Panc1 (cell line): ENCODE measurements at regions not wholly inside any gene's neighbourhood (a gene's known extent, or its start where the extent isn't known, plus 50 kb on each side); places are given as distances from the start of the nearest gene placed in this dataset.

Experiments used
- ATAC-seq: fragments of 200-7000 bp; cut with Tn5 transposase; 2 replicates; pipeline ENCODE4 v1.9.1; 2020; ENCODE audit warnings: mild to moderate bottlenecking, moderate library complexity
- BruUV-seq: library from RNA; stranded (reverse); fragments of 400-500 nt; replicated peaks from 2 replicates; lab custom pipeline; 2021; lab: Mats Ljungman, UMichigan
- CTCF ChIA-PET: fragments of 300-600 bp; sonication (Branson Sonifier 250); formaldehyde crosslinking; loops from one replicate; lab custom pipeline; 2022; ENCODE audit warnings: antibody characterized with exemption; lab: Charles Lee
- POLR2A ChIA-PET: fragments of 300-600 bp; sonication (Branson Sonifier 250); formaldehyde crosslinking; loops from one replicate; lab custom pipeline; 2022; ENCODE audit warnings: antibody characterized with exemption; lab: Charles Lee
- DNase-seq: peaks from one replicate; pipeline ENCODE4 v3.0.0-alpha.2; 2010; ENCODE audit warnings: low read depth, low spot score
- H3K27ac ChIP-seq: 2 replicates; pipeline ENCODE4 v1.5.1; 2011; ENCODE audit warnings: mild to moderate bottlenecking, low read length, inconsistent platforms
- H3K27me3 ChIP-seq: fragments of 200-500 bp; sonication (Bioruptor generic); 2 replicates; pipeline ENCODE4 v1.6.0; 2014; ENCODE audit warnings: low read length, inconsistent platforms; ENCODE audit not compliant: control insufficient read depth, insufficient read depth
- H3K36me3 ChIP-seq: fragments of 200-500 bp; sonication (Bioruptor generic); 2 replicates; pipeline ENCODE4 v1.5.1; 2014; ENCODE audit warnings: inconsistent platforms, mild to moderate bottlenecking, low read length, moderate library complexity; ENCODE audit not compliant: control insufficient read depth, insufficient read depth
- H3K4me1 ChIP-seq: 2 replicates; pipeline ENCODE4 v1.5.1; 2011; ENCODE audit warnings: inconsistent platforms, mild to moderate bottlenecking, low read length, moderate library complexity; ENCODE audit not compliant: control insufficient read depth, insufficient read depth
- H3K4me3 ChIP-seq, 2 experiments: 2 replicates each; pipeline ENCODE4 v1.5.1; 2011 to 2012; ENCODE audit warnings: low read depth in 2 of 2, low read length in 2 of 2, mild to moderate bottlenecking in 2 of 2, inconsistent platforms in 1 of 2, moderate library complexity in 1 of 2
- H3K9me3 ChIP-seq: fragments of 200-500 bp; sonication (Bioruptor generic); 2 replicates; pipeline ENCODE4 v1.5.1; 2014; ENCODE audit warnings: low read depth, mild to moderate bottlenecking, inconsistent platforms, low read length, moderate library complexity; ENCODE audit not compliant: control insufficient read depth, insufficient read depth
- POLR2AphosphoS5 ChIP-seq: IDR thresholded peaks from 2 replicates; pipeline ENCODE4 v1.6.1; 2012; ENCODE audit warnings: mild to moderate bottlenecking, low read depth, low read length, moderate library complexity
- SIN3A ChIP-seq: IDR thresholded peaks from 2 replicates; pipeline ENCODE4 v1.6.1; 2012; ENCODE audit warnings: low read depth, mild to moderate bottlenecking, low read length, moderate library complexity, borderline replicate concordance; ENCODE audit not compliant: insufficient read depth
- TCF7L2 ChIP-seq: IDR thresholded peaks from 2 replicates; pipeline ENCODE4 v1.6.1; 2011; ENCODE audit warnings: mild to moderate bottlenecking, low read depth, low read length, inconsistent platforms
- in situ Hi-C: cut with HindIII; loops from 2 replicates; pipeline ENCODE4 v1.10.0; 2016; ENCODE audit warnings: low sequenced_read_pairs, low pct_unique_long_range_greater_than_20kb
- intact Hi-C: fragments of 100-400 bp; cut with micrococcal nuclease; formaldehyde crosslinking; loops from one replicate; pipeline ENCODE4 v1.10.0; 2022; ENCODE audit not compliant: unreplicated experiment
- TF ChIP-seq, protein P1 (sequence below): fragments of 450-650 bp; IDR thresholded peaks from 2 replicates; pipeline ENCODE4 v1.5.1; 2017; ENCODE audit warnings: mild to moderate bottlenecking
- TF ChIP-seq, protein P2 (sequence below), 2 experiments: IDR thresholded peaks; 2 replicates each; pipeline ENCODE4 v1.6.1; 2011 to 2012; ENCODE audit warnings: low read depth in 2 of 2, control low read depth in 1 of 2, low read length in 1 of 2, mild to moderate bottlenecking in 1 of 2, moderate library complexity in 1 of 2; ENCODE audit not compliant: insufficient read depth in 1 of 2

DNA sequence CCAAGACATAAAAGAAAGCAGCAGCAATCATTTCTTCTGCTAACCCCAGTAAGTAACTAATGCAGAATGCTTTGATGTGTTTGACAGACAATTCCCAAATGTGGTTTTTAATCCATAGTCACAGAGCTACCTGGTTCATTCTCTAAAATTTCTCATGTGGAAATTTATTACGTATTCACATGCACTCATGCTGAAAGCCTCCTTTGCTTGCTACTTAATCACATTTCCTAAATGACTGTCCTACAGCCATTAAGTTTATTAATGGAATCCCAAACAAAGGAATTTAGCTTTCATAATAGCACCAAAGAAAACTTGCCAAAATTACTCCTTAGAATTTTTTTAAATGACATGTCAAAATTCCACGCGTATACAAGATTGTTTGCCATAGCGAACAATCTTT is 68.6 kb upstream of the MCHR2 start:
- H3K4me3 ChIP-seq = no peak overlapping the region
- ChIA-PET CTCF (no interaction called here), POLR2A (no interaction called here)
- no TSS peak for BruUV-seq
- TF ChIP-seq POLR2AphosphoS5 (no peak), SIN3A (no peak), TCF7L2 (no peak)
- TF ChIP-seq, protein P1, sequence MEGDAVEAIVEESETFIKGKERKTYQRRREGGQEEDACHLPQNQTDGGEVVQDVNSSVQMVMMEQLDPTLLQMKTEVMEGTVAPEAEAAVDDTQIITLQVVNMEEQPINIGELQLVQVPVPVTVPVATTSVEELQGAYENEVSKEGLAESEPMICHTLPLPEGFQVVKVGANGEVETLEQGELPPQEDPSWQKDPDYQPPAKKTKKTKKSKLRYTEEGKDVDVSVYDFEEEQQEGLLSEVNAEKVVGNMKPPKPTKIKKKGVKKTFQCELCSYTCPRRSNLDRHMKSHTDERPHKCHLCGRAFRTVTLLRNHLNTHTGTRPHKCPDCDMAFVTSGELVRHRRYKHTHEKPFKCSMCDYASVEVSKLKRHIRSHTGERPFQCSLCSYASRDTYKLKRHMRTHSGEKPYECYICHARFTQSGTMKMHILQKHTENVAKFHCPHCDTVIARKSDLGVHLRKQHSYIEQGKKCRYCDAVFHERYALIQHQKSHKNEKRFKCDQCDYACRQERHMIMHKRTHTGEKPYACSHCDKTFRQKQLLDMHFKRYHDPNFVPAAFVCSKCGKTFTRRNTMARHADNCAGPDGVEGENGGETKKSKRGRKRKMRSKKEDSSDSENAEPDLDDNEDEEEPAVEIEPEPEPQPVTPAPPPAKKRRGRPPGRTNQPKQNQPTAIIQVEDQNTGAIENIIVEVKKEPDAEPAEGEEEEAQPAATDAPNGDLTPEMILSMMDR = no peak
- TF ChIP-seq, protein P2, sequence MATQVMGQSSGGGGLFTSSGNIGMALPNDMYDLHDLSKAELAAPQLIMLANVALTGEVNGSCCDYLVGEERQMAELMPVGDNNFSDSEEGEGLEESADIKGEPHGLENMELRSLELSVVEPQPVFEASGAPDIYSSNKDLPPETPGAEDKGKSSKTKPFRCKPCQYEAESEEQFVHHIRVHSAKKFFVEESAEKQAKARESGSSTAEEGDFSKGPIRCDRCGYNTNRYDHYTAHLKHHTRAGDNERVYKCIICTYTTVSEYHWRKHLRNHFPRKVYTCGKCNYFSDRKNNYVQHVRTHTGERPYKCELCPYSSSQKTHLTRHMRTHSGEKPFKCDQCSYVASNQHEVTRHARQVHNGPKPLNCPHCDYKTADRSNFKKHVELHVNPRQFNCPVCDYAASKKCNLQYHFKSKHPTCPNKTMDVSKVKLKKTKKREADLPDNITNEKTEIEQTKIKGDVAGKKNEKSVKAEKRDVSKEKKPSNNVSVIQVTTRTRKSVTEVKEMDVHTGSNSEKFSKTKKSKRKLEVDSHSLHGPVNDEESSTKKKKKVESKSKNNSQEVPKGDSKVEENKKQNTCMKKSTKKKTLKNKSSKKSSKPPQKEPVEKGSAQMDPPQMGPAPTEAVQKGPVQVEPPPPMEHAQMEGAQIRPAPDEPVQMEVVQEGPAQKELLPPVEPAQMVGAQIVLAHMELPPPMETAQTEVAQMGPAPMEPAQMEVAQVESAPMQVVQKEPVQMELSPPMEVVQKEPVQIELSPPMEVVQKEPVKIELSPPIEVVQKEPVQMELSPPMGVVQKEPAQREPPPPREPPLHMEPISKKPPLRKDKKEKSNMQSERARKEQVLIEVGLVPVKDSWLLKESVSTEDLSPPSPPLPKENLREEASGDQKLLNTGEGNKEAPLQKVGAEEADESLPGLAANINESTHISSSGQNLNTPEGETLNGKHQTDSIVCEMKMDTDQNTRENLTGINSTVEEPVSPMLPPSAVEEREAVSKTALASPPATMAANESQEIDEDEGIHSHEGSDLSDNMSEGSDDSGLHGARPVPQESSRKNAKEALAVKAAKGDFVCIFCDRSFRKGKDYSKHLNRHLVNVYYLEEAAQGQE (IDR thresholded peaks at IDR 0.05; ENCODE audit: insufficient read depth in 1 of 2, low read depth in 2 of 2, low read length in 1 of 2) = no peak
- H3K27ac ChIP-seq = no peak overlapping the region
- no peaks in the 10 kb centered on the region for H3K9me3 ChIP-seq
- no peaks in the 10 kb centered on the region for H3K4me1 ChIP-seq
- DNase-seq = no peak
- ATAC-seq = no peak
- no peaks in the 10 kb centered on the region for H3K27me3 ChIP-seq
- intact Hi-C loops (no loop called here), in situ Hi-C loops (no loop called here)
- no peaks in the 10 kb centered on the region for H3K36me3 ChIP-seq

- H3K4me1 ChIP-seq = no peaks in the 10 kb centered on the region
- no peak overlapping the region for H3K4me3 ChIP-seq
- TF ChIP-seq, protein P1 = no peak
- TF ChIP-seq POLR2AphosphoS5 (no peak), TCF7L2 (no peak), SIN3A (no peak)
- TF ChIP-seq, protein P2 (IDR thresholded peaks at IDR 0.05; ENCODE audit: insufficient read depth in 1 of 2, low read depth in 2 of 2, low read length in 1 of 2) = no peak
- no peaks in the 10 kb centered on the region for H3K9me3 ChIP-seq
- no peak overlapping the region for H3K27ac ChIP-seq
- no peaks in the 10 kb centered on the region for H3K27me3 ChIP-seq
- BruUV-seq = no TSS peak
- ChIA-PET POLR2A (no interaction called here), CTCF (no interaction called here)
- H3K36me3 ChIP-seq = no peaks in the 10 kb centered on the region
- ATAC-seq (no peak), DNase-seq (no peak)
- in situ Hi-C loops (no loop called here), intact Hi-C loops (no loop called here)
Observed at GRCh38 chr6:100057941-100058340, 63.9 kb upstream of the MCHR2 start.
